Posterior vena cava (tissue), 2 donors: ENCODE measurements at regions not wholly inside any gene's neighbourhood (a gene's known extent, or its start where the extent isn't known, plus 50 kb on each side); places are given as distances from the start of the nearest gene placed in this dataset.
"Not testable (repeated sequence)": the region's sequence is repeated elsewhere in the genome, so short reads cannot be mapped to it uniquely, and the experiment has no call there.

ENCODE experiments used
- DNase-seq: peaks from one replicate; pipeline ENCODE4 v3.0.0-alpha.2; 2020; ENCODE audit warnings: low spot score
- intact Hi-C, 2 donors: fragments of 100-400 bp; cut with DNase I; formaldehyde crosslinking; loops; one replicate each; pipeline versions ENCODE4 v1.14.1 to v1.14.2; 2022 to 2023
- donor health status: DM: yes; HTN: yes; CAD: no.
- donor health status: DM: yes; HTN: yes; CAD: no.

DNA sequence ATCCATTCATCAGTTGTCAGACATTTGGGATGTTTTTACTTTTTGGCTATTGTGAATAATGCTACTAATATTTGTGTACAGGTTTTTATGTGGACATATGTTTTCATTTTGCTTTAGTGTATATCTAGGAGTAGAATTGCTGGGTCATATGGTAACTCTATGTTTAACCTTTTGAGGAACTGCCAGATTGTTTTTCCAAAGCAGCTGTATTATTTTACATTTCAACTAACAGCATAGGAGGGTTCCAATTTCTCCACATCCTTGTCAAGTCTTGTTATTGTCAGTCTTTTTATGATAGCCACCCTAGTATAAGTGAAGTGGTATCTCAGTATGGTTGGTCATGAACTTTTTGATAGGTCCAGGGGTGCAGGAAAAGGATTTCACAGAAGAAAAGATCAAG lies 114.5 kb upstream of the FAM9C start:
- no peak for DNase-seq
- intact Hi-C loops = no loop called here

DNA sequence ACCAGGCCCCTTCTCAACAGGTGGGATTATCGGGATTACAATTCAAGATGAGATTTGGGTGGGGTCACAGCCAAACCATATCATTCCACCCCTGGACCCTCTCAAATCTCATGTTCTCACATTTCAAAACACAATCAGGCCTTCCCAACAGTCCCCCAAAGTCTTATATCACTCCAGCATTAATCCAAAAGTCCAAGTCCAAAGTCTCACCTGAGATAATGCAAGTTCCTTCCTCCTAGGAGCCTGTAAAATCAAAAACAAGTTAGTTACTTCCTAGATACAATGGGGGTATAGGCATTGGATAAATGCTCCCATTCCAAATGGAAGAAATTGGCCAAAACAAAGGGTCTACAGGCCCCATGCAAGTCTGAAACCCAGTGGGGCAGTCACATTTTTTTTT lies 111.1 kb upstream of the FAM9C start:
- DNase-seq, intact Hi-C loops: not testable (repeated sequence)

DNA sequence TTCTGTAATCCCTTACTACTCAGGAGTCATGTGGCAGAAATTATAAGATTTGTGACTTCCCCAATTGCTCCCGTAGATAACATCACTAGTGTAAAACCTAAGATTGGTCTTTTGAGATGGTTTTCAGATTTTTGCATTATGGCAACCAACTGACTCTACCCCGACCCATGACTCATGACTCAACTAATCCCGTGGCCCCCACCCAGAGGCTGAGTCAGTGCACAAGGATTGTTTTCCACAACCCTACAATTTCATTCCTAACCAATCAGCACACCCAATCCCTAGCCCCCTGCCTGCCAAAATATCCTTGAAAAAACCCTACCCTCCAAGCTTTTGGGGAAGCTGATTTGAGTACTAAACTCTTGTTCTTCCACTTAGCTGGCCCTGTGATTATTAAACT lies 109.4 kb upstream of the FAM9C start:
- DNase-seq = no peak
- intact Hi-C loops = no loop called here

DNA sequence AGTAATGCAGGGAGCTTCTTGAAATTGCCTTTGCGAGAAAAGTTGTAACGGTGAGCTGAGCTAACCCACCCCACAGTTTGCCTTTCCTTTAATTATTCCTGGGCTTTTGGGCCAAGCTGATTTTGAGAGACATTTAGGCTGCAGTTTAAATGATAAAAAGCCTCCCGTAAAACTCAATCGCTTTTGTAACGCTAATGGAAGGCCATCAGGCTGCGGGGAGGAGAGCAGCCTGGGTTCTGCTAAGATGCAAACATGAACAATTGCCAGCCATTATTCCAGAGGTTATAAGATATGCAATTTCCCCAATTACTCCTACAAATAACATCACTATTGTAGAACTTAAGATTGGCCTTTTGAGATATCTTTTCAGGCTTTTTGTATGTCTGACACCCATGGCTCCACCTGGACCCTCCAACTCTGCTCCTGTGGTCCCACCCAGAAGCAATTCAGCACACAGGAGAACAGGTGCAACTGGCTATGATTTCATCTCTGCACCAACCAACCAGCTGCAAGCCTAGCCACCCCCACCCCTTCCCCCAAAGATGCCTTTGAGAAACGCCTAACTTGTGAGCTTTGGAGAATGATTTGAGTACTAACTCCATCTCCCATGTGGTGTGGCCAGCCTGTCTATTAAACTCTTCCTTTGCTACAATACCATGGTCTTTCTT lies 108.2 kb upstream of the FAM9C start:
- DNase-seq = no peak
- intact Hi-C loops = no loop called here

DNA sequence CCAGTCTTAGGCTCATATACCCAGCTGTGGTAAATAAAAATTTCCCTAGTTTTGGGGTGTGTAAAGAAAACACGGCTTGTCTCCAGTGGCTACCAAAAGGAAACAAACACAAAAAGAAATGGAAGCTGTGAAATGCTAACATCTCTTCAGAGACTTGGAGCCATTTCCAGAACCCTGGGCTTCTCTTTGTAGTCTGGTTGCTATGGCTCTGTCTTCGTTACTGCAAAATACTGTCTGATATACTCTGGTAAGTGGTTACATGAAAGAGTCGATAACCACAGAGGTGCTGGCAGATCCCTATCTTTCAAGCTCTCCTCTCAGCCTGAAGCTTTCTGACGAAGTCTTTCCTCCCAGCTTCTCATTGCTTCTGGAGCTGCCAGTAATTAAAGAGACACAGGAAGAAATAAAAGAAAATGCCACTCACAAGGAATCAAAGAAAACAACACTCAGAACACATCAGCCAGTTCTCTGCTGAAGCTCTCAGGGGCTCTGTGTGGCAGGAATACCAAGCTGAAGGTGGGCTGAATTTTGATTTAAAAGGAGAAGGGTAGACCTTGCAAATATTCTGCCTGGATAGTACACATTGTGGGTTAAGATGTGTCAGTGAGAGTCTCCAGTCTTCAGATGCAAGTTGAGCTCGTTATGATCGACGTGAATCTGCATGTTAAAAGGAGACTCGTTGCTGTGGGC lies 107.6 kb upstream of the FAM9C start:
- DNase-seq = no peak
- intact Hi-C loops = no loop called here

DNA sequence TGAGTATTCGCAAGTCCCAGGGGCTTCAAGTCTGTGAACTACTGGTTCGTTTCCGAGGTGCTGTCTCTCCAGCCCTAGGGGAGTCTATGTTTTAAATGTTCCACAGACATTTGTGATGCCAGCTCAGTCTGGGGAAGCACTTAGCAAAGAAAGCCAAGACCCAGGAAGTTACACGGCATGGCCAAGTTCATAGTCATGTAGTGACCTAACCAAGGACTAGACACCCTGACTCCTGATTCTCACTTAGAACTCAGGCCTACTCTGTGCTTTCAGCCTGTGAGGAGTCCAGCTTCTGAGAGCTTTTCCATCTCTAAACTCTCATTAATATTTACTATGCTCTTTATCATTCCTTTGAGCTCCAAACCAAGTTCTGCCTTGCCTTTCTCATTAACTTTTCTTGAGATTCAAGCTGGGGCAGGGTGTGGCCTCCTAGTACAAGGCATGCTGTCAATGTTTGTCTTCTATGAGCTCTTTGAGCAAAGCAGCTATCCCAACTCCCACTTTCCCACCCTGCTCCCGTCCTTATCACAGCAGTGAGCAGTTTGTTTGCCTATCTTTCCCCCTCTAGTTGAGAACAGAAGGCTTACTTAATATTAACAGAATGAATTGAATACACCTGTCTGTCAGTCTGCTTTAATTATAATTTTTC lies 105.4 kb upstream of the FAM9C start:
- intact Hi-C loops = no loop called here
- no peak for DNase-seq

DNA sequence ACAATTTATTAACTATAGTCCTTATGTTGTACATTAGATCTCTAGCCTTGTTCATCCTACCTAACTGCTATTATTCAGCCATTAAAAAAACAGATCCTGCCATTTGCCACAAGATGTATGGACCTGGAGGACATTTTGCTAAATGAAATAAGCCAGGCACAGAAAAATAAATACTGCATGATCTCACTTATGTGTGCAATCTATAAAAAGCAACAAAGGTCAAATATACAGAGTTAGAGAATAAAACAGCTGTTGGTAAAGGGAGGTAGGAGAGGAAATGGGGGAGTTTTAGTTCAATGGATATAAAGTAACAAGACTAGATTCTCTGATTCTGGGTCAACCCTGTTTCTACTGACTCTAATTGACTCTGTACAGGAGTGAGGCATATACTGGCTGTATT lies 103.3 kb upstream of the FAM9C start:
- no peak for DNase-seq
- intact Hi-C loops = no loop called here

DNA sequence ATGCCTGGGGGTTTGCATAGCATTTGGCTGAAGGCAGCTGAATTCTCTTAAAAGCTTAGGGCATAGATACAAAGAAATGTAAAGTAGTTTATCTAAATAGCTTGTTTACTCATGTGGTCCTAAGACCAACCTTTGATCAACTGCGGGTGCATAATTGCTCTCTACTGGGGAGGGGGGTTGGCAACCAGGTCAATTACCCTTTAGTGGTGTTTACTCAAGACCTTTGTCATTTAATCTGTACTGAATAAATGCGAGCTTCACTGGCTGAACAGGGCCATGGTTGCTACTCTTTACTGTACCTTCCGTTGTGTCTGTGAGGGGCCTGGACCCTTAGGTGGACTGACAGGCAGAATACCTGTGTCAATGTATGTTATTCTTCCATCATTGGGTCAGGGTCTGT lies 102.7 kb upstream of the FAM9C start:
- no peak for DNase-seq
- intact Hi-C loops = no loop called here

DNA sequence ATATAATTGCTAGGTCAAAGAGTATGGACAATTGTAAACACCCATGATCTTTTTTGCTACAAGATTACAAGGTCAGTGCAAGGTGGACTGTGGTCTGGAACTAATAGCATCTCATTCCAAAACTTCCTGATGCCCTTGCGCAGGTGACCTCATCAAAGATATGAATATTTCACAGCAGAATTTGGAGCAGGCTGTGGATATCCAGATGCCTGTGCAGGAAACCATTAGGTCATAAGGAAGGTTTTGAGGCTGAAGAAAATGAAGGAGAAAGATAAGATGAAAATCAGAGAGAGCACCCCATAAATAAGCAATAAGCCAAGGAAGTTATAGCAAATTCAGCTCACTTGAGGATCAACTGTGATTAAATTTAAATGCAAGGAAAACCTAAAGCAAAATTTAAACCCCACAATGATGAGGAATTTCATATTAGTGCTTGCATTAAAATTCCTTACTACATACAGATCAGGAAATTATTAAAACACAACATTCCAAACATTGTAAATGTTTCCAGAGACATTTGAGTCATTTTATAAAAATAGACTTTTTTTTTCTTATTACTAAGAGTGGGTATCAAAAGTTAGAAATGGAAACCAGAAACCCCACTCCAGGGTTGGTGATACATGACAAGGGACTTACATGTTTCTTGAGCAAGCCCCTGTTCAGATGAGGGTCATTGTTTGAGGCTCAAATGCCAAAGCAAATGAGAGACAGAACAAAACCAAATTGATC lies 100.7 kb upstream of the FAM9C start:
- DNase-seq = no peak
- intact Hi-C loops = loop anchor here in 1 of 2 donors (5.0 kb wide), 1 partner anchor 1128 kb away; no protein-coding TSS in a partner anchor

DNA sequence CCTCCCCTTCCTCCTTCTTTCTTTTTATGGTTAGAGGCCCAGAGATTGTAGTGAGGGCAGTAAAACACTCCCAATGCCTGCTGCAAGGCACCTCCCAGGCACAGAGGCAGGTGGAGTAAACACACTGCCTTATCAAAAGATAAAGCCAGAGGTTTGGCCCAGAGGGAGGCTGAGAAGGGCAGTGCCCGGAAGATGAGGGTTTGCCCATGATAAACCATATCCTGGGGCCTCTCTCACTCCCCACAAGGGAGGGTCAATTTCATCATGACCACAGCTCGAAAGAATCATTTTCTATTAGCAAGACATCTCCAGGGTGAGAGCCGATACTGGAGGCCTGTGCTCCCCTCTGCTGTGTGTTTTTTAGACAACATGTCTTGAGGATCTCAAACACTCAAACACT lies 98.5 kb upstream of the FAM9C start:
- DNase-seq = no peak
- intact Hi-C loops = loop anchor here in 1 of 2 donors (5.0 kb wide), 1 partner anchor 1126 kb away; no protein-coding TSS in a partner anchor

DNA sequence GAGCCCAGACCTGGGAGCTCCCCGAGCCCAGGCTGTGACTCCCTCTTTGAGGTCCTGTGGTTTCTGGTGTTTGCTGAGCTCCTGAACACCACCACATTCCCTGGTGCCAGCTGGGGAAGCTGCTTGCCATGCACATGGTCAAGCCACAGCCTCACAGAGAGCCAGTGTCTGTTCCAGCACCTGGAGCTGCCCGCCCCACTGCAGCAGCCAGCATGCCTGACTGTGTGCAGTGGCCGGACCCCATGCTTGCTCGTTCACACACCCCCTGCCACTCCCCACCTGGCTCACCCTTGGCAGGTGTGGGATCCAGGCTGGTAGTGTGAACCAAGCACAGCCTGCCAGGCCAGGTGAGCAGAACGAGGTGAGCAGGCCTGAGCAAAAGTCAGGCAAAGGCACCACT lies 95.6 kb upstream of the FAM9C start:
- intact Hi-C loops = loop anchor here in 1 of 2 donors (5.0 kb wide), 1 partner anchor 1123 kb away; no protein-coding TSS in a partner anchor
- DNase-seq = no peak

DNA sequence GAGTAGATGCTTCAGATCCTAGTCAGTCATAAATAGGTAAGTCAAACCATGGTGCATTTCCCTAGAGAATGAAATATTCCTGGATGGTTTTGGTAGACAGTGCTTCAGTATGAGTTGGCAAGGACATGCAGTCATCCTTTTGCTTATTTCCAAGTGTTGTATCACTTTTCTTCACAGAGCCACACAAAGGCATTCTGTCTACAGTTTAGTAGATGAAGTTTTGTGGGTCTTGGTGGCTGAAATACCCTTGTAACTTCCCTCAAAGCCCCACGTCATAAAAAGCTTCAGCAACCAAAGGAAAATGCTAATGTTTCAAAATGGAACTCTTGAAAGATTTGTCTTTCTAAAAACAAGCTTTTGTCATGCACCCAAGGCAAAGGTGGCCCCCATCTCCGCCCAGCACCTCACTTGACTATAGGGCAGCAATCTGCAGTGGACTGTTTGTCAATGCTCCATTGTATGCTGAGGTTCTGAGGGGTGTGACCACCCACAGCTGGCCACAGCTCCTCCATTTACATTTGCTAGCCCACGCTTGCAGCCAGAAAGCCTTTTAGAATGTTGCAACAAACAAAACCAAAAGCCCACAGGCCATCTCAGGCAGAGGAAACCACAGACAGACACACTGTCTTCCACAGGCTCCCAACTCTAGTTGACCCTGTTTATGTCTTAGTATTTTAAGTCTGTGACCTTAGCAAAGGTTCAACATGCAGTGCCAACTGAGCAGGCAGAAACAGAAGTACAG lies 87.1 kb upstream of the FAM9C start:
- DNase-seq = no peak
- intact Hi-C loops = no loop called here

DNA sequence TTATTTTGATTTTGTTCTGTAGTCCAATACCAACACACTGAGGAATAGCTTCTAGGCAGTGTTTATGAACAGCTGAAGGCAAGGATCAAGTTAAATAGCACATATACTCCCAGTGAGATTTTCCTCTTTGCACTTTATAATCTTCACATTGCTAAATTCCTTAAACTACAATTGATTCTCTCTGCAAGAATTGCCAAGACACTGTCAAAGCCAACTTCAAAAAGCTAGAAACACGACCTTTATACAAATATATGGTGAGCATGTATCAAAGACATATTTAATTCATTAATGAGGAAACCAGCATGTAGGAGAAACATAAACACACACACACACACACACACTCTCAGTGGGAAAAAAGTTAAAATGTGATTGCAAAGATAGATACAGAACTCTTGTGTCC lies 86.4 kb upstream of the FAM9C start:
- no peak for DNase-seq
- intact Hi-C loops = no loop called here

DNA sequence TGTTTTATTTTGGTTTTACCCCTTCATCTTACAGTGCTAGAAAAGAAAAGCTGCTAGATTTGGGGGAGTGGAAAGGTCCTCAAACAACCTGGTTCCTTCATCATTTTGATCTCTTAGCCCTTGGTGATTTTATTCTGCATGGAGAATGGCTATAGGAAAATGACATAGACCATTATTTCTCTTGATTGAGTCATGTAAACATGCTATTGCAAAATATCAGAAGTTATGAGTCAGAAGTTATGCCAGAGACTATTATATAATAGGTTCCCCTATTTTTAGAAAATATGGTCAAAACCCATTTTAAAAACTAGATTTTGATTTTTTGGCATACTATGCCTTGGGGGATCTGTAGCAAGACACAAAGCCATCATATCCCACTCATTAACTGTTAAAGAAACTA lies 83.7 kb upstream of the FAM9C start:
- intact Hi-C loops = loop anchor here in 1 of 2 donors (10.0 kb wide), 1 partner anchor 247 kb away; no protein-coding TSS in a partner anchor
- DNase-seq = no peak

DNA sequence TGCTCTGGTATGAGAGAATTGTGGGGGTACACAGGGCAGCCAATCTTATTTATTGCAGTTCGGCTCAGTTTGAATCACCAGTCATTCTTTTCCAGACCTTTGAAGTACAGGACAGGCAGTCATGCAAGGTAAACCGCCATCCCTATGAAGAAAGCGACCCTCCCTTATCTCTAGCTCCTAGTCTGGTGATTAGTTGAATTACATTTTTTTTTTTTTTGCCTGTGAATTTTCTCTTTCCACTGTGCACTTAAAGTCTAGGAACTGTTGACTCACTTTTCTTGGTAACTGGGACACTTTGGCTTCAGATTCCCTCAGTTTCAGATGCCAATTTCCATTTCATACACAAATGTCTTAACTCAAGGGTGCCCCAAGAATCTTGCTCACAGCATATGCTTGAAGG lies 82.4 kb upstream of the FAM9C start:
- intact Hi-C loops = loop anchor here in 1 of 2 donors (10.0 kb wide), 1 partner anchor 248 kb away; no protein-coding TSS in a partner anchor
- no peak for DNase-seq

DNA sequence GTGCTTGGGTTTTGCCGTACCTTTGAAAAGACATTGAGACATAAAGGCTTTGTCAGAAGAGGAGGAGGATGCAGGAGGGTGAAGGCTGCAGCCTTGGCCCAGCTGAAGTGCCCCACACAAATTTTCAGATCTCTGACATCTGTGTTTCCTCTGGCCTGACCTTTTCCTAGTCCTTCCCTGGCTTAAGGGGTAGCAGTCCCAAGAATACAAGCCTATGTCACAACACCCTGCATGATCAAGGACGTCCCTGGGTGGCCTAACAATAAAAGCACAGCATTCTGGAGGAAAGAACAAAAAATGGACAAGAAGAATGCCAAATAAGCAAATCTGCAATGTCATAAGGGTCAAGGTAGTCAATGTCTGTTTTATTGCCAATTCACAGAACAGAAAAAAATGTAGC lies 80.8 kb upstream of the FAM9C start:
- intact Hi-C loops = loop anchor here in 1 of 2 donors (10.0 kb wide), 1 partner anchor 250 kb away; no protein-coding TSS in a partner anchor
- DNase-seq = no peak

DNA sequence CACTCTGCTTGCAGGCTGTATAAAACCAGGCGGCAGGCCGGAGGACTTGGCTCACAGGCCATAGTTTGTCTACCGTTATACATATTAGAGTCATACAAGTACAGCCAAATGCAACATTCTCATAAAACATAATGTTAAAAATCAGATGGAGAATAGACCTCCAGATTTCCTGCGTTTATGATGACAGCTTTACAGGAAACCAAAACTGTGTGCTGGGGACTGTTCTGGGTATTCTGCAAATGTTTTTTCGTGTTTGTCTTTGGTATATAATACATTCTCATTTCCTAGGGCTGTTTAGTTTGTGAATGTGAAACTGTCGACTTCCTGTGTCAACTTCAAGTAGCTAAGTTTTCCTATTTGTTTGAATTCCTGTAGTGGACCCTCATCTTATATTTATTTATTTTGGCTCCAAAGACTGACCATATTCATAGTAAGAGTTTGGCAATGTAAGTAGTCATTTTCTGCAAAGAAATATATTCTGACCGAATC lies 79.5 kb upstream of the FAM9C start:
- no peak for DNase-seq
- intact Hi-C loops = loop anchor here in 1 of 2 donors (10.0 kb wide), 1 partner anchor 251 kb away; no protein-coding TSS in a partner anchor

DNA sequence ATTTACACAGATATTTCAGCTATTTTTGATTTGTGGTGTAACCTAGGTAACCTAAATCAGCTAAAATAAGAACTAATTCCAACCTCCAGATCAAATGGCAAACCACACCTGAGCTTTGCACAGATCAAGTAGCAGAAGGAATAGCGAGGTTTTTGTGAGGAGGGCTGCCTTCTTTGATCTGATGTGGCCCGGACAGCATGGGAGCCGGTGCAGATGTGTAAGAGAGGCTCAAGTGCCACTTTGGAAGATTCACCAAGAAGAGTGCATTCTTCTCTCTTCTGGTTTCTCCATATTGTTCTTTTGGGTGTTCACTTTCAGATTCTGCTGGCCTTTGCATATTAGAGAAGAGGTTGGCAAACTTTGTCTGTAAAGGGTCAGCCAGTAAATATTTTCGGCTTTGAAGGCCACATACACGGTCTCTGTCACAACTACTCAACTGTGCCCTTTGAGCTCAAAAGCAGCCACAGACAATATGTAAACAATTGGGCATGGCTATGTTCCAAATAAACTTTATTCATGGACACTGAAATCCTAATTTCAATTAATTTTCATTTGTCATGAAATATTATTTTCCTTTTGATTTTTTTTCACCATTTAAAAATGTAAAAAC lies 78.9 kb upstream of the FAM9C start:
- DNase-seq = no peak
- intact Hi-C loops = loop anchor here in 1 of 2 donors (10.0 kb wide), 1 partner anchor 251 kb away; no protein-coding TSS in a partner anchor
